GM12875 (cell line): ENCODE measurements at regions not wholly inside any gene's neighbourhood (a gene's known extent, or its start where the extent isn't known, plus 50 kb on each side); places are given as distances from the start of the nearest gene placed in this dataset.

Source experiments
- H3K4me3 ChIP-seq: one replicate; pipeline ENCODE4 v1.5.1; 2011; ENCODE audit warnings: low read depth, low read length, control low read depth
- CTCF ChIP-seq: IDR thresholded peaks from 2 replicates; pipeline ENCODE4 v1.5.1; 2011; ENCODE audit warnings: low read depth, mild to moderate bottlenecking, control low read depth, inconsistent platforms, low read length, moderate library complexity, borderline replicate concordance; ENCODE audit not compliant: insufficient read depth

- TF ChIP-seq CTCF, result no peak
Measured at GRCh38 chr14:71411285-71411595, 504.0 kb downstream of the PCNX1 start.

GRCh38 chr14:71411738-71412137 is 504.5 kb downstream of the PCNX1 start:
- TF ChIP-seq CTCF, result no peak
- no peak overlapping the region for H3K4me3 ChIP-seq

More at GRCh38 chr14:71411285-71411595, 504.0 kb downstream of the PCNX1 start:
- H3K4me3 ChIP-seq, result no peak overlapping the region

- TF ChIP-seq CTCF, result no peak
- no peak overlapping the region for H3K4me3 ChIP-seq
Measured at GRCh38 chr14:71414631-71415403, 507.6 kb downstream of the PCNX1 start.

GRCh38 chr14:71415404-71415690 is 508.1 kb downstream of the PCNX1 start:
- H3K4me3 ChIP-seq, result no peak overlapping the region
- TF ChIP-seq CTCF, result no peak

GRCh38 chr14:71416392-71416791 is 509.1 kb downstream of the PCNX1 start:
- no peak overlapping the region for H3K4me3 ChIP-seq
- TF ChIP-seq CTCF, result no peak

GRCh38 chr14:71418532-71419245 is 511.4 kb downstream of the PCNX1 start:
- no peak for TF ChIP-seq CTCF
- H3K4me3 ChIP-seq, result no peak overlapping the region

- no peak overlapping the region for H3K4me3 ChIP-seq
- TF ChIP-seq CTCF, result no peak
Measured at GRCh38 chr14:71423481-71423880, 508.7 kb upstream of the RGS6 start.
